Lung (tissue), 11 donors: ENCODE measurements at regions not wholly inside any gene's neighbourhood (a gene's known extent, or its start where the extent isn't known, plus 50 kb on each side); places are given as distances from the start of the nearest gene placed in this dataset.

Experiments
- ATAC-seq: fragments of 200-7000 bp; cut with Tn5 transposase; one replicate; pipeline ENCODE4 v1.9.1; 2020; ENCODE audit warnings: moderate number of reproducible peaks; ENCODE audit not compliant: insufficient read depth, low FRiP score
- DNase-seq, 3 donors: peaks; one replicate each; pipeline ENCODE4 v3.0.0-alpha.2; 2013 to 2017
- H3K27ac ChIP-seq, 2 donors: one replicate each; pipeline ENCODE4 v1.5.1; 2013; ENCODE audit warnings: mild to moderate bottlenecking in 2 of 2, moderate library complexity in 2 of 2, control low read depth in 1 of 2, inconsistent platforms in 1 of 2, low read depth in 1 of 2, low read length in 1 of 2
- H3K27me3 ChIP-seq, 3 donors: one replicate each; pipeline ENCODE4 v1.5.1; 2013; ENCODE audit warnings: low read length in 2 of 3; ENCODE audit not compliant: control insufficient read depth in 3 of 3, insufficient read depth in 3 of 3
- H3K36me3 ChIP-seq, 4 donors: one replicate each; pipeline ENCODE4 v1.5.1; 2013; ENCODE audit warnings: low read length in 4 of 4, mild to moderate bottlenecking in 1 of 4, moderate library complexity in 1 of 4; ENCODE audit not compliant: control insufficient read depth in 4 of 4, insufficient read depth in 4 of 4
- H3K4me1 ChIP-seq, 5 donors: one replicate each; pipeline ENCODE4 v1.5.1; 2013; ENCODE audit warnings: low read length in 5 of 5, mild to moderate bottlenecking in 2 of 5, moderate library complexity in 1 of 5; ENCODE audit not compliant: control insufficient read depth in 5 of 5, insufficient read depth in 5 of 5
- H3K4me3 ChIP-seq: one replicate; pipeline ENCODE4 v1.5.1; 2013; ENCODE audit warnings: mild to moderate bottlenecking, control low read depth, moderate library complexity
- H3K9ac ChIP-seq, 2 donors: one replicate each; pipeline ENCODE4 v1.5.1; 2013; ENCODE audit warnings: low read length in 2 of 2, control low read depth in 1 of 2; ENCODE audit not compliant: insufficient read depth in 1 of 2
- H3K9me3 ChIP-seq, 4 donors: one replicate each; pipeline ENCODE4 v1.5.1; 2013; ENCODE audit warnings: low read length in 3 of 4, mild to moderate bottlenecking in 1 of 4, moderate library complexity in 1 of 4; ENCODE audit not compliant: control insufficient read depth in 4 of 4, insufficient read depth in 3 of 4
- CTCF ChIP-seq: IDR thresholded peaks from 2 replicates; pipeline ENCODE4 v1.5.1; 2012; ENCODE audit warnings: mild to moderate bottlenecking; ENCODE audit errors: control extremely low read depth, extremely low read depth
- WGBS, 2 donors: extraction: QIAGEN DNeasy Blood & Tissue Kit; methylation state at CpG; one replicate each; pipeline ENCODE4 v1.1.7; 2013; 5-methylcytosine and 5-hydroxymethylcytosine counted together
- donor health status: control.
- donor health status: control.
- donor health status: Bipolar disorder and iron deficiency.
- donor health status: healthy.
- donor health status: DM: yes; HTN: yes; CAD: no.

DNA sequence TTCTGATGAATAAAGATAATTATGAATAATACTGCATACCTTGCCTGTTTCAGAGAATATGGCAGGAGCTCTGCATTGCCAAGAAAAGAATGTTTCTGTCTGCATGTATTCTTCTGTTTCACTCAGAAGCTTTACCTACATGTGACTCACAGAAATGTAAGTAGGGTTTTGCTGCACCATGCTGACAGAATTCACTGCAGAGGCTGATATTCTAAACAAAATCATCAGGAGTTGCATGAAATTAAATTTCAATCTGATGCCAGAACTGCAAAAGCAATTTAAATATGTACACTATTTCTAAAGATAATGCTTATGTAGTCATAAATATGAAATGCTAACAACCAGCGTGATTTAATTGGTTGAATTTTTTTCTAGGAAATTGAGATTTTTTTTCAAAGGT lies 332.8 kb upstream of the FSHR start:
- Histone ChIP-seq H3K27ac (no peak overlapping the region), H3K36me3 (no peaks in the 10 kb centered on the region), H3K9ac (no peak overlapping the region), H3K9me3 (no peaks in the 10 kb centered on the region), H3K27me3 (no peaks in the 10 kb centered on the region), H3K4me1 (no peaks in the 10 kb centered on the region), H3K4me3 (no peak overlapping the region)
- ATAC-seq (no peak), DNase-seq (no peak)
- WGBS, 2 donors = 90 to 92% methylated on average over 1 of the region's 1 CpG
- TF ChIP-seq CTCF = no peak

- WGBS, 2 donors = 73 to 74% methylated on average over 1 of the region's 1 CpG
- no peaks in the 10 kb centered on the region for H3K4me1 ChIP-seq
- no peak overlapping the region for H3K9ac ChIP-seq
- H3K36me3 ChIP-seq = no peaks in the 10 kb centered on the region
- H3K9me3 ChIP-seq = no peaks in the 10 kb centered on the region
- ATAC-seq (no peak), DNase-seq (no peak)
- no peak overlapping the region for H3K27ac ChIP-seq
- H3K4me3 ChIP-seq = no peak overlapping the region
- no peaks in the 10 kb centered on the region for H3K27me3 ChIP-seq
- TF ChIP-seq CTCF = no peak
These were observed 326.2 kb upstream of the FSHR start for GRCh38 chr2:49480520-49480919.

- ATAC-seq = no peak
- Histone ChIP-seq H3K4me1 (no peaks in the 10 kb centered on the region), H3K27me3 (no peaks in the 10 kb centered on the region), H3K27ac (no peak overlapping the region), H3K4me3 (no peak overlapping the region), H3K36me3 (no peaks in the 10 kb centered on the region), H3K9me3 (peaks cover 0 to 4% (median under 1%) of the 10 kb centered on the region in 4 donors), H3K9ac (no peak overlapping the region)
- no peak for TF ChIP-seq CTCF
- DNase-seq = no peak
- WGBS, 2 donors = 82 to 91% methylated on average over 1 of the region's 1 CpG
These were observed 311.0 kb upstream of the FSHR start for GRCh38 chr2:49465157-49465831.
